ENCODE measurements at regions not wholly inside any gene's neighbourhood (a gene's known extent, or its start where the extent isn't known, plus 50 kb on each side); places are given as distances from the start of the nearest gene placed in this dataset.

GRCh38 chr17:33473061-33473460 lies 180.0 kb upstream of the ASIC2 start:
- no peaks in the 10 kb centered on the region for H3K27me3 Mint-ChIP-seq

GRCh38 chr17:33474789-33475188 lies 181.7 kb upstream of the ASIC2 start:
- Mint-ChIP-seq H3K4me1 (no peaks in the 10 kb centered on the region), H3K4me3 (no peak overlapping the region), H3K27ac (no peak overlapping the region), H3K36me3 (no peaks in the 10 kb centered on the region), H3K9me3 (no peaks in the 10 kb centered on the region), H3K27me3 (no peaks in the 10 kb centered on the region)
- ATAC-seq (ENCODE audit: low read depth) (no peak), DNase-seq (no peak)
- POLR2A ChIA-PET, result no interaction called here

More at GRCh38 chr17:33473061-33473460, 180.0 kb upstream of the ASIC2 start:
- Mint-ChIP-seq H3K9me3 (no peaks in the 10 kb centered on the region), H3K36me3 (no peaks in the 10 kb centered on the region), H3K4me1 (no peaks in the 10 kb centered on the region), H3K4me3 (no peak overlapping the region), H3K27ac (no peak overlapping the region)
- DNase-seq (no peak), ATAC-seq (ENCODE audit: low read depth) (no peak)
- POLR2A ChIA-PET, result no interaction called here

- H3K9me3 Mint-ChIP-seq, result no peaks in the 10 kb centered on the region
- no peaks in the 10 kb centered on the region for H3K36me3 Mint-ChIP-seq
- no peaks in the 10 kb centered on the region for H3K27me3 Mint-ChIP-seq
- DNase-seq (no peak), ATAC-seq (ENCODE audit: low read depth) (no peak)
- no peak overlapping the region for H3K4me3 Mint-ChIP-seq
- POLR2A ChIA-PET, result no interaction called here
- no peak overlapping the region for H3K27ac Mint-ChIP-seq
- H3K4me1 Mint-ChIP-seq, result no peaks in the 10 kb centered on the region
These were observed 182.5 kb upstream of the ASIC2 start for GRCh38 chr17:33475594-33475993.

GRCh38 chr17:33481652-33482051 lies 188.6 kb upstream of the ASIC2 start:
- POLR2A ChIA-PET, result no interaction called here
- Mint-ChIP-seq H3K4me1 (no peaks in the 10 kb centered on the region), H3K36me3 (no peaks in the 10 kb centered on the region), H3K9me3 (no peaks in the 10 kb centered on the region), H3K4me3 (no peak overlapping the region), H3K27ac (no peak overlapping the region), H3K27me3 (no peaks in the 10 kb centered on the region)
- ATAC-seq (ENCODE audit: low read depth) (no peak), DNase-seq (no peak)

- no peaks in the 10 kb centered on the region for H3K27me3 Mint-ChIP-seq
- DNase-seq (no peak), ATAC-seq (ENCODE audit: low read depth) (no peak)
- no peaks in the 10 kb centered on the region for H3K36me3 Mint-ChIP-seq
- POLR2A ChIA-PET, result no interaction called here
- H3K4me3 Mint-ChIP-seq, result no peak overlapping the region
- H3K9me3 Mint-ChIP-seq, result no peaks in the 10 kb centered on the region
- no peaks in the 10 kb centered on the region for H3K4me1 Mint-ChIP-seq
- no peak overlapping the region for H3K27ac Mint-ChIP-seq
These were observed 189.5 kb upstream of the ASIC2 start for GRCh38 chr17:33482636-33483035.

- no peaks in the 10 kb centered on the region for H3K36me3 Mint-ChIP-seq
- no peaks in the 10 kb centered on the region for H3K9me3 Mint-ChIP-seq
- H3K4me3 Mint-ChIP-seq, result no peak overlapping the region
- H3K27ac Mint-ChIP-seq, result no peak overlapping the region
- POLR2A ChIA-PET, result no interaction called here
- DNase-seq (no peak), ATAC-seq (ENCODE audit: low read depth) (no peak)
- H3K27me3 Mint-ChIP-seq, result peaks cover 2% of the 10 kb centered on the region
- H3K4me1 Mint-ChIP-seq, result no peaks in the 10 kb centered on the region
These were observed 191.5 kb upstream of the ASIC2 start for GRCh38 chr17:33484559-33484958.

- Mint-ChIP-seq H3K4me1 (no peaks in the 10 kb centered on the region), H3K9me3 (no peaks in the 10 kb centered on the region), H3K27me3 (peaks cover 2% of the 10 kb centered on the region), H3K27ac (no peak overlapping the region), H3K36me3 (no peaks in the 10 kb centered on the region), H3K4me3 (no peak overlapping the region)
- POLR2A ChIA-PET, result no interaction called here
- no peak for DNase-seq
- ATAC-seq (ENCODE audit: low read depth), result no peak
These were observed 193.2 kb upstream of the ASIC2 start for GRCh38 chr17:33486135-33486885.

GRCh38 chr17:33487187-33487879 lies 194.2 kb upstream of the ASIC2 start:
- Mint-ChIP-seq H3K4me1 (no peaks in the 10 kb centered on the region), H3K9me3 (no peaks in the 10 kb centered on the region), H3K27me3 (peaks cover 2% of the 10 kb centered on the region), H3K4me3 (no peak overlapping the region), H3K27ac (no peak overlapping the region), H3K36me3 (no peaks in the 10 kb centered on the region)
- POLR2A ChIA-PET, result no interaction called here
- ATAC-seq (ENCODE audit: low read depth), result no peak
- no peak for DNase-seq

GRCh38 chr17:33491871-33492481 lies 198.9 kb upstream of the ASIC2 start:
- Mint-ChIP-seq H3K27ac (no peak overlapping the region), H3K36me3 (no peaks in the 10 kb centered on the region), H3K27me3 (peaks cover 2% of the 10 kb centered on the region), H3K9me3 (no peaks in the 10 kb centered on the region), H3K4me3 (no peak overlapping the region), H3K4me1 (no peaks in the 10 kb centered on the region)
- POLR2A ChIA-PET, result no interaction called here
- DNase-seq (no peak), ATAC-seq (ENCODE audit: low read depth) (no peak)

GRCh38 chr17:33492731-33493265 lies 199.7 kb upstream of the ASIC2 start:
- Mint-ChIP-seq H3K4me3 (no peak overlapping the region), H3K27ac (no peak overlapping the region), H3K27me3 (peaks cover 2% of the 10 kb centered on the region), H3K36me3 (no peaks in the 10 kb centered on the region), H3K9me3 (no peaks in the 10 kb centered on the region), H3K4me1 (no peaks in the 10 kb centered on the region)
- POLR2A ChIA-PET, result no interaction called here
- DNase-seq, result no peak
- no peak for ATAC-seq (ENCODE audit: low read depth)

GRCh38 chr17:33493566-33493965 lies 200.5 kb upstream of the ASIC2 start:
- Mint-ChIP-seq H3K27ac (no peak overlapping the region), H3K9me3 (no peaks in the 10 kb centered on the region), H3K27me3 (peaks cover 2% of the 10 kb centered on the region), H3K36me3 (no peaks in the 10 kb centered on the region), H3K4me3 (no peak overlapping the region), H3K4me1 (no peaks in the 10 kb centered on the region)
- ATAC-seq (ENCODE audit: low read depth) (no peak), DNase-seq (no peak)
- POLR2A ChIA-PET, result no interaction called here

GRCh38 chr17:33494151-33494550 lies 201.1 kb upstream of the ASIC2 start:
- no peaks in the 10 kb centered on the region for H3K36me3 Mint-ChIP-seq
- no peaks in the 10 kb centered on the region for H3K9me3 Mint-ChIP-seq
- POLR2A ChIA-PET, result no interaction called here
- DNase-seq, result no peak
- no peak for ATAC-seq (ENCODE audit: low read depth)
- no peak overlapping the region for H3K27ac Mint-ChIP-seq
- no peaks in the 10 kb centered on the region for H3K4me1 Mint-ChIP-seq
- H3K27me3 Mint-ChIP-seq, result no peaks in the 10 kb centered on the region
- no peak overlapping the region for H3K4me3 Mint-ChIP-seq

- no peaks in the 10 kb centered on the region for H3K36me3 Mint-ChIP-seq
- H3K9me3 Mint-ChIP-seq, result no peaks in the 10 kb centered on the region
- H3K4me3 Mint-ChIP-seq, result no peak overlapping the region
- DNase-seq (no peak), ATAC-seq (ENCODE audit: low read depth) (no peak)
- POLR2A ChIA-PET, result no interaction called here
- H3K27ac Mint-ChIP-seq, result no peak overlapping the region
- H3K27me3 Mint-ChIP-seq, result peaks cover 2% of the 10 kb centered on the region
- no peaks in the 10 kb centered on the region for H3K4me1 Mint-ChIP-seq
These were observed 204.5 kb upstream of the ASIC2 start for GRCh38 chr17:33497623-33498022.

GRCh38 chr17:33498069-33498468 lies 205.0 kb upstream of the ASIC2 start:
- Mint-ChIP-seq H3K4me3 (no peak overlapping the region), H3K9me3 (no peaks in the 10 kb centered on the region), H3K36me3 (no peaks in the 10 kb centered on the region), H3K4me1 (no peaks in the 10 kb centered on the region), H3K27ac (no peak overlapping the region), H3K27me3 (peaks cover 6% of the 10 kb centered on the region)
- ATAC-seq (ENCODE audit: low read depth) (no peak), DNase-seq (no peak)
- POLR2A ChIA-PET, result no interaction called here
